Panc1 (cell line): ENCODE measurements at regions not wholly inside any gene's neighbourhood (a gene's known extent, or its start where the extent isn't known, plus 50 kb on each side); places are given as distances from the start of the nearest gene placed in this dataset.

Experiments
- ATAC-seq: fragments of 200-7000 bp; cut with Tn5 transposase; 2 replicates; pipeline ENCODE4 v1.9.1; 2020; ENCODE audit warnings: mild to moderate bottlenecking, moderate library complexity
- BruUV-seq: library from RNA; stranded (reverse); fragments of 400-500 nt; replicated peaks from 2 replicates; lab custom pipeline; 2021; lab: Mats Ljungman, UMichigan
- CTCF ChIA-PET: fragments of 300-600 bp; sonication (Branson Sonifier 250); formaldehyde crosslinking; loops from one replicate; lab custom pipeline; 2022; ENCODE audit warnings: antibody characterized with exemption; lab: Charles Lee
- POLR2A ChIA-PET: fragments of 300-600 bp; sonication (Branson Sonifier 250); formaldehyde crosslinking; loops from one replicate; lab custom pipeline; 2022; ENCODE audit warnings: antibody characterized with exemption; lab: Charles Lee
- DNase-seq: peaks from one replicate; pipeline ENCODE4 v3.0.0-alpha.2; 2010; ENCODE audit warnings: low read depth, low spot score
- H3K27ac ChIP-seq: 2 replicates; pipeline ENCODE4 v1.5.1; 2011; ENCODE audit warnings: mild to moderate bottlenecking, low read length, inconsistent platforms
- H3K27me3 ChIP-seq: fragments of 200-500 bp; sonication (Bioruptor generic); 2 replicates; pipeline ENCODE4 v1.6.0; 2014; ENCODE audit warnings: low read length, inconsistent platforms; ENCODE audit not compliant: control insufficient read depth, insufficient read depth
- H3K36me3 ChIP-seq: fragments of 200-500 bp; sonication (Bioruptor generic); 2 replicates; pipeline ENCODE4 v1.5.1; 2014; ENCODE audit warnings: inconsistent platforms, mild to moderate bottlenecking, low read length, moderate library complexity; ENCODE audit not compliant: control insufficient read depth, insufficient read depth
- H3K4me1 ChIP-seq: 2 replicates; pipeline ENCODE4 v1.5.1; 2011; ENCODE audit warnings: inconsistent platforms, mild to moderate bottlenecking, low read length, moderate library complexity; ENCODE audit not compliant: control insufficient read depth, insufficient read depth
- H3K4me3 ChIP-seq, 2 experiments: 2 replicates each; pipeline ENCODE4 v1.5.1; 2011 to 2012; ENCODE audit warnings: low read depth in 2 of 2, low read length in 2 of 2, mild to moderate bottlenecking in 2 of 2, inconsistent platforms in 1 of 2, moderate library complexity in 1 of 2
- H3K9me3 ChIP-seq: fragments of 200-500 bp; sonication (Bioruptor generic); 2 replicates; pipeline ENCODE4 v1.5.1; 2014; ENCODE audit warnings: low read depth, mild to moderate bottlenecking, inconsistent platforms, low read length, moderate library complexity; ENCODE audit not compliant: control insufficient read depth, insufficient read depth
- POLR2AphosphoS5 ChIP-seq: IDR thresholded peaks from 2 replicates; pipeline ENCODE4 v1.6.1; 2012; ENCODE audit warnings: mild to moderate bottlenecking, low read depth, low read length, moderate library complexity
- SIN3A ChIP-seq: IDR thresholded peaks from 2 replicates; pipeline ENCODE4 v1.6.1; 2012; ENCODE audit warnings: low read depth, mild to moderate bottlenecking, low read length, moderate library complexity, borderline replicate concordance; ENCODE audit not compliant: insufficient read depth
- TCF7L2 ChIP-seq: IDR thresholded peaks from 2 replicates; pipeline ENCODE4 v1.6.1; 2011; ENCODE audit warnings: mild to moderate bottlenecking, low read depth, low read length, inconsistent platforms
- in situ Hi-C: cut with HindIII; loops from 2 replicates; pipeline ENCODE4 v1.10.0; 2016; ENCODE audit warnings: low sequenced_read_pairs, low pct_unique_long_range_greater_than_20kb
- intact Hi-C: fragments of 100-400 bp; cut with micrococcal nuclease; formaldehyde crosslinking; loops from one replicate; pipeline ENCODE4 v1.10.0; 2022; ENCODE audit not compliant: unreplicated experiment
- TF ChIP-seq, protein P1 (sequence below): fragments of 450-650 bp; IDR thresholded peaks from 2 replicates; pipeline ENCODE4 v1.5.1; 2017; ENCODE audit warnings: mild to moderate bottlenecking
- TF ChIP-seq, protein P2 (sequence below), 2 experiments: IDR thresholded peaks; 2 replicates each; pipeline ENCODE4 v1.6.1; 2011 to 2012; ENCODE audit warnings: low read depth in 2 of 2, control low read depth in 1 of 2, low read length in 1 of 2, mild to moderate bottlenecking in 1 of 2, moderate library complexity in 1 of 2; ENCODE audit not compliant: insufficient read depth in 1 of 2

DNA sequence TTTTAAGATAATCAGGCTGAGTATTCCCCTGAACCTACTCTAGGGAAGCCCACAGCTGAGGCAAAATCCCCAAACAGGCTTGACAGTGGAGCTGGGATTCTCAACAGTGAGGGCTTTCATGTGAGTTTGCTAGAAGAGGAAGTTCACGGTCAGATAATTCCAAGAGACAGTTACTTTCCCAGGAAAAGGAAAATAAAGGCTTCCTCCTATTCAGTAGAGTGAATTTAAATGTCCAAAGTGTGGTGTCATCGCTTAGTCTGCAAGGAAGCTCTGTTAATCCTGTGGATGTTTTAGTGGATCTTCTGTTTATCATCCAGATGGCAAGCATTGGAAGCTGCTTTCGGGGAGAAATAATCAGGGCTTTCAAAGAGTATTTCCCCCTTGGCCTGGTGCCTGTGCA is 119.8 kb downstream of the RPIA start:
- ChIA-PET CTCF (no interaction called here), POLR2A (no interaction called here)
- Histone ChIP-seq H3K4me3 (no peak overlapping the region), H3K36me3 (no peaks in the 10 kb centered on the region), H3K9me3 (no peaks in the 10 kb centered on the region), H3K27me3 (no peaks in the 10 kb centered on the region; the same call in 1 of the 2 replicates), H3K4me1 (no peaks in the 10 kb centered on the region), H3K27ac (no peak overlapping the region)
- no TSS peak for BruUV-seq
- in situ Hi-C loops (no loop called here), intact Hi-C loops (no loop called here)
- ATAC-seq (no peak), DNase-seq (no peak)
- TF ChIP-seq POLR2AphosphoS5 (no peak), SIN3A (no peak), TCF7L2 (no peak)
- TF ChIP-seq, protein P1, sequence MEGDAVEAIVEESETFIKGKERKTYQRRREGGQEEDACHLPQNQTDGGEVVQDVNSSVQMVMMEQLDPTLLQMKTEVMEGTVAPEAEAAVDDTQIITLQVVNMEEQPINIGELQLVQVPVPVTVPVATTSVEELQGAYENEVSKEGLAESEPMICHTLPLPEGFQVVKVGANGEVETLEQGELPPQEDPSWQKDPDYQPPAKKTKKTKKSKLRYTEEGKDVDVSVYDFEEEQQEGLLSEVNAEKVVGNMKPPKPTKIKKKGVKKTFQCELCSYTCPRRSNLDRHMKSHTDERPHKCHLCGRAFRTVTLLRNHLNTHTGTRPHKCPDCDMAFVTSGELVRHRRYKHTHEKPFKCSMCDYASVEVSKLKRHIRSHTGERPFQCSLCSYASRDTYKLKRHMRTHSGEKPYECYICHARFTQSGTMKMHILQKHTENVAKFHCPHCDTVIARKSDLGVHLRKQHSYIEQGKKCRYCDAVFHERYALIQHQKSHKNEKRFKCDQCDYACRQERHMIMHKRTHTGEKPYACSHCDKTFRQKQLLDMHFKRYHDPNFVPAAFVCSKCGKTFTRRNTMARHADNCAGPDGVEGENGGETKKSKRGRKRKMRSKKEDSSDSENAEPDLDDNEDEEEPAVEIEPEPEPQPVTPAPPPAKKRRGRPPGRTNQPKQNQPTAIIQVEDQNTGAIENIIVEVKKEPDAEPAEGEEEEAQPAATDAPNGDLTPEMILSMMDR, result no peak
- TF ChIP-seq, protein P2, sequence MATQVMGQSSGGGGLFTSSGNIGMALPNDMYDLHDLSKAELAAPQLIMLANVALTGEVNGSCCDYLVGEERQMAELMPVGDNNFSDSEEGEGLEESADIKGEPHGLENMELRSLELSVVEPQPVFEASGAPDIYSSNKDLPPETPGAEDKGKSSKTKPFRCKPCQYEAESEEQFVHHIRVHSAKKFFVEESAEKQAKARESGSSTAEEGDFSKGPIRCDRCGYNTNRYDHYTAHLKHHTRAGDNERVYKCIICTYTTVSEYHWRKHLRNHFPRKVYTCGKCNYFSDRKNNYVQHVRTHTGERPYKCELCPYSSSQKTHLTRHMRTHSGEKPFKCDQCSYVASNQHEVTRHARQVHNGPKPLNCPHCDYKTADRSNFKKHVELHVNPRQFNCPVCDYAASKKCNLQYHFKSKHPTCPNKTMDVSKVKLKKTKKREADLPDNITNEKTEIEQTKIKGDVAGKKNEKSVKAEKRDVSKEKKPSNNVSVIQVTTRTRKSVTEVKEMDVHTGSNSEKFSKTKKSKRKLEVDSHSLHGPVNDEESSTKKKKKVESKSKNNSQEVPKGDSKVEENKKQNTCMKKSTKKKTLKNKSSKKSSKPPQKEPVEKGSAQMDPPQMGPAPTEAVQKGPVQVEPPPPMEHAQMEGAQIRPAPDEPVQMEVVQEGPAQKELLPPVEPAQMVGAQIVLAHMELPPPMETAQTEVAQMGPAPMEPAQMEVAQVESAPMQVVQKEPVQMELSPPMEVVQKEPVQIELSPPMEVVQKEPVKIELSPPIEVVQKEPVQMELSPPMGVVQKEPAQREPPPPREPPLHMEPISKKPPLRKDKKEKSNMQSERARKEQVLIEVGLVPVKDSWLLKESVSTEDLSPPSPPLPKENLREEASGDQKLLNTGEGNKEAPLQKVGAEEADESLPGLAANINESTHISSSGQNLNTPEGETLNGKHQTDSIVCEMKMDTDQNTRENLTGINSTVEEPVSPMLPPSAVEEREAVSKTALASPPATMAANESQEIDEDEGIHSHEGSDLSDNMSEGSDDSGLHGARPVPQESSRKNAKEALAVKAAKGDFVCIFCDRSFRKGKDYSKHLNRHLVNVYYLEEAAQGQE (IDR thresholded peaks at IDR 0.05; ENCODE audit: insufficient read depth in 1 of 2, low read depth in 2 of 2, low read length in 1 of 2), result no peak

DNA sequence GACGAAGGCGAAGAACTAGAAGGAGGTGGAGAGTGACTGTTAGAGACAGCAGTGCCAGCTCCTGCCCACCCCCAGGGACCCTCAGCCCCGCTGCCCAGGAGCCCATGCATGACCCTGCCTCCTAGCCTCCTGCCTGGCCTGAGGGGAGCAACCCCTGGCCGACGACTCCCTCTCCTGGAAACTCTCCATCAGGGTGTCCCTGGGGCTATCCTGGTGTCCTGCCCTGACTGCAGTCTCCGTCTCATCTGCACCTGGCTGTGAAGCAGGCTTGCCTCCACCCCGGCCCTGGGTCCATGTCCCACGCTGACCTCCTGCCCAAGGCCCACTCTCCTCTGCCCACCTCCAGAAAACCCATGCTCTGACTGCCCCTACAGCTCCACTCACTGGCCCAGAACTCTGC is 120.2 kb downstream of the RPIA start:
- no peak for ATAC-seq
- ChIA-PET POLR2A (no interaction called here), CTCF (no interaction called here)
- DNase-seq, result no peak
- Histone ChIP-seq H3K36me3 (no peaks in the 10 kb centered on the region), H3K4me1 (no peaks in the 10 kb centered on the region), H3K4me3 (no peak overlapping the region), H3K27me3 (no peaks in the 10 kb centered on the region; the same call in 1 of the 2 replicates), H3K27ac (no peak overlapping the region), H3K9me3 (no peaks in the 10 kb centered on the region)
- intact Hi-C loops, result no loop called here
- TF ChIP-seq SIN3A, result no peak
- TF ChIP-seq, protein P1, result no peak
- in situ Hi-C loops, result no loop called here
- no TSS peak for BruUV-seq

DNA sequence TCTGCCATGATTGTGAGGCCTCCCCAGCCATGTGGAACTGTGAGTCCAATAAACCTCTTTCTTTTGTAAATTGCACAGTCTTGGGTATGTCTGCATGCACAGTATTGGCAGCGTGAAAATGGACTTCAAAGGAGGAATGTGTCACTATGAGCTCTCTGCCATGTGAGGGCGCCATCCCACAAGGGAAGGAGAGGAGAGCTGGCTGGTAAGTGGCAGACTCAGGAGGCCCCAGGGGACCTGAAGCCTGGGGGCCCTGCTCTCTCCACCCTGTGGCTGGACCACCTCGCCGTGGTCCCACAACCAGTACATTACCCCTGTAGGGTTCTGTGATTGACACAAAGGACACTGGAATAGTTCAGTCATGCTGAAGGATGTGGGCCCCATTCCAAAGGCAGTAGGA is 122.1 kb downstream of the RPIA start:
- Histone ChIP-seq H3K27me3 (no peaks in the 10 kb centered on the region; the same call in 1 of the 2 replicates), H3K36me3 (no peaks in the 10 kb centered on the region), H3K27ac (no peak overlapping the region), H3K4me3 (no peak overlapping the region), H3K4me1 (no peaks in the 10 kb centered on the region), H3K9me3 (no peaks in the 10 kb centered on the region)
- TF ChIP-seq SIN3A (no peak), POLR2AphosphoS5 (no peak), TCF7L2 (no peak)
- TF ChIP-seq, protein P1, result no peak
- TF ChIP-seq, protein P2 (IDR thresholded peaks at IDR 0.05; ENCODE audit: insufficient read depth in 1 of 2, low read depth in 2 of 2, low read length in 1 of 2), result no peak
- DNase-seq (no peak), ATAC-seq (no peak)
- in situ Hi-C loops, result no loop called here
- POLR2A ChIA-PET, result no interaction called here
- no TSS peak for BruUV-seq
- CTCF ChIA-PET, result no interaction called here
- intact Hi-C loops, result no loop called here
